K562 (cell line): ENCODE measurements at regions not wholly inside any gene's neighbourhood (a gene's known extent, or its start where the extent isn't known, plus 50 kb on each side); places are given as distances from the start of the nearest gene placed in this dataset.

Source experiments
- ATAC-seq: fragments of 200-7000 bp; cut with Tn5 transposase; 3 replicates; pipeline ENCODE4 v1.9.1; 2020; ENCODE audit warnings: moderate library complexity
- BruUV-seq: library from RNA; stranded (reverse); fragments of 400-500 nt; replicated peaks from 2 replicates; lab custom pipeline; 2021; lab: Mats Ljungman, UMichigan
- CTCF ChIA-PET: fragments of 300-600 bp; formaldehyde crosslinking; extraction: SDS; loops from one replicate; lab custom pipeline; 2021; ENCODE audit warnings: low intra/inter-chr PET ratio; lab: Yijun Ruan, JAX
- POLR2A ChIA-PET: fragments of 300-600, 350-650 bp; sonication (Branson Sonifier 250); formaldehyde crosslinking; extraction: SDS; loops from one replicate; lab custom pipeline; 2021; ENCODE audit warnings: antibody characterized with exemption, inconsistent platforms; lab: Yijun Ruan, JAX
- DNase-seq, 4 experiments: peaks; one replicate each; pipeline versions ENCODE4 v3.0.0 to v3.0.0-alpha.2; 2011 to 2018; ENCODE audit warnings: low spot score in 3 of 4, mixed read lengths in 3 of 4; ENCODE audit errors: extremely low read depth in 1 of 4
- FAIRE-seq: peaks from 2 replicates; lab custom pipeline; 2011; peaks lifted over from hg19 to GRCh38; lab: Jason Lieb, UNC
- H2AFZ ChIP-seq: 2 replicates; pipeline ENCODE4 v1.6.0; 2011; ENCODE audit warnings: low read depth, low read length, control low read depth, inconsistent platforms
- H3K27ac ChIP-seq: fragments of 200-600 bp; 3 replicates; pipeline ENCODE4 v1.8.0; 2011; ENCODE audit warnings: low read depth, mild to moderate bottlenecking, control low read depth, inconsistent platforms, low read length, moderate library complexity, mixed read lengths; ENCODE audit errors: extremely low read depth
- H3K27me3 ChIP-seq, 2 experiments: fragments of 300-600 bp in 1 of 2; 2 replicates in 1 of 2; 3 replicates in 1 of 2; pipeline versions ENCODE4 v1.6.0 to v1.8.0; 2011; ENCODE audit warnings: inconsistent platforms in 2 of 2, low read length in 2 of 2, mild to moderate bottlenecking in 1 of 2, mixed read lengths in 1 of 2, moderate library complexity in 1 of 2; ENCODE audit not compliant: control insufficient read depth in 2 of 2, insufficient read depth in 2 of 2
- H3K36me3 ChIP-seq: fragments of 300-600 bp; 3 replicates; pipeline ENCODE4 v1.8.0; 2011; ENCODE audit warnings: mild to moderate bottlenecking, low read length, inconsistent platforms; ENCODE audit not compliant: control insufficient read depth, insufficient read depth
- H3K4me1 ChIP-seq, 2 experiments: fragments of 200-600 bp in 1 of 2; replicated peaks in 1 of 2; 2 replicates in 1 of 2; 3 replicates in 1 of 2; pipeline versions ENCODE4 v1.5.1 to v1.8.0; 2011; ENCODE audit warnings: inconsistent platforms in 2 of 2, low read length in 2 of 2, mild to moderate bottlenecking in 1 of 2, mixed read lengths in 1 of 2, moderate library complexity in 1 of 2; ENCODE audit not compliant: control insufficient read depth in 2 of 2, insufficient read depth in 2 of 2
- H3K4me2 ChIP-seq: 2 replicates; pipeline ENCODE4 v1.6.1; 2011; ENCODE audit warnings: low read length, control low read depth, inconsistent platforms, mixed read lengths; ENCODE audit not compliant: insufficient read depth
- H3K4me3 ChIP-seq: fragments of 200-600 bp; sonication (generic), shearing (Covaris generic); 2 replicates; pipeline ENCODE4 v1.5.1; 2016; ENCODE audit warnings: control low read depth, inconsistent platforms
- H3K79me2 ChIP-seq: fragments of 200-600 bp; 3 replicates; pipeline ENCODE4 v1.8.0; 2011; ENCODE audit warnings: low read length, inconsistent platforms; ENCODE audit not compliant: control insufficient read depth, insufficient read depth
- H3K9ac ChIP-seq, 2 experiments: 2 replicates each; pipeline versions ENCODE4 v1.6.0 to v1.6.1; 2011; ENCODE audit warnings: low read depth in 2 of 2, low read length in 2 of 2, control low read depth in 1 of 2, inconsistent platforms in 1 of 2, mild to moderate bottlenecking in 1 of 2, mixed read lengths in 1 of 2; ENCODE audit not compliant: insufficient read depth in 1 of 2
- H3K9me1 ChIP-seq: one replicate; pipeline ENCODE4 v1.6.0; 2011; ENCODE audit warnings: inconsistent platforms, mild to moderate bottlenecking, low read length, moderate library complexity; ENCODE audit not compliant: control insufficient read depth, insufficient read depth
- H3K9me3 ChIP-seq: replicated peaks from 2 replicates; pipeline ENCODE4 v1.5.1; 2011; ENCODE audit warnings: low read depth, low read length, inconsistent platforms; ENCODE audit not compliant: control insufficient read depth, insufficient read depth
- H4K20me1 ChIP-seq: replicated peaks from 2 replicates; pipeline ENCODE4 v1.6.1; 2011; ENCODE audit warnings: low read length, inconsistent platforms, mixed read lengths; ENCODE audit not compliant: control insufficient read depth, insufficient read depth
- CBX1 ChIP-seq: sonication (generic); IDR thresholded peaks from 2 replicates; pipeline ENCODE4 v1.6.1; 2016; ENCODE audit warnings: antibody characterized with exemption, low read depth, mild to moderate bottlenecking
- CBX3 ChIP-seq, 2 experiments: IDR thresholded peaks; 1 replicate in 1 of 2; 2 replicates in 1 of 2; pipeline ENCODE4 v1.6.1; 2012; ENCODE audit warnings: inconsistent platforms in 2 of 2, low read length in 2 of 2, borderline replicate concordance in 1 of 2, control low read depth in 1 of 2
- CHD7 ChIP-seq: fragments of 200-600 bp; sonication (generic); IDR thresholded peaks from one replicate; pipeline ENCODE4 v1.6.1; 2012; ENCODE audit warnings: mild to moderate bottlenecking, low read depth, low read length, inconsistent platforms
- EP400 ChIP-seq: fragments of 450-650 bp; IDR thresholded peaks from 2 replicates; pipeline ENCODE4 v1.6.1; 2017; ENCODE audit warnings: antibody characterized with exemption, mild to moderate bottlenecking, moderate library complexity
- HMG20B ChIP-seq: fragments of 250-450 bp; sonication (Bioruptor Pico); IDR thresholded peaks from 2 replicates; pipeline ENCODE4 v1.5.0; 2021; ENCODE audit warnings: mild to moderate bottlenecking
- KHSRP ChIP-seq: fragments of 450-650 bp; IDR thresholded peaks from 2 replicates; pipeline ENCODE4 v1.6.1; 2017
- NCOA6 ChIP-seq: fragments of 450-650 bp; IDR thresholded peaks from 2 replicates; pipeline ENCODE4 v1.6.1; 2017; ENCODE audit warnings: mild to moderate bottlenecking
- PCBP1 ChIP-seq: fragments of 200-400 bp; formaldehyde crosslinking; IDR thresholded peaks from 2 replicates; pipeline ENCODE4 v1.6.1; 2018; ENCODE audit warnings: mild to moderate bottlenecking, low read depth, low read length; ENCODE audit not compliant: poor library complexity, severe bottlenecking
- PHTF2 ChIP-seq: fragments of 250-450 bp; sonication (Bioruptor Pico); IDR thresholded peaks from 2 replicates; pipeline ENCODE4 v1.5.0; 2021; ENCODE audit warnings: mild to moderate bottlenecking
- PURB ChIP-seq: sonication (generic); formaldehyde crosslinking; IDR thresholded peaks from 2 replicates; pipeline ENCODE4 v1.9.0; 2021; ENCODE audit warnings: low read depth, mild to moderate bottlenecking, missing genetic modification reagents
- SETDB1 ChIP-seq: IDR thresholded peaks from one replicate; pipeline ENCODE4 v1.6.1; 2012; ENCODE audit warnings: low read length, control low read depth, inconsistent platforms
- SNIP1 ChIP-seq: fragments of 450-650 bp; IDR thresholded peaks from 2 replicates; pipeline ENCODE4 v1.7.1; 2017; ENCODE audit warnings: low read depth, mild to moderate bottlenecking
- WGBS: fragments of 100-300 bp; shearing (Covaris generic); methylation state at CpG from one replicate; pipeline ENCODE4 v1.1.6; 2016; ENCODE audit warnings: low coverage, mixed read lengths; ENCODE audit not compliant: insufficient coverage; ENCODE audit errors: missing lambda C conversion rate; 5-methylcytosine and 5-hydroxymethylcytosine counted together
- in situ Hi-C: fragments of 300-500 bp; cut with MboI; formaldehyde crosslinking; loops from 4 replicates; pipeline ENCODE4 v1.15.0; 2018; ENCODE audit warnings: inconsistent platforms, mixed read lengths
- intact Hi-C: fragments of 100-400 bp; cut with micrococcal nuclease; formaldehyde crosslinking; loops from 2 replicates; pipeline ENCODE4 v1.14.2; 2022
- TF ChIP-seq, protein P1 (sequence below): fragments of 200-800 bp; sonication (Bioruptor generic); IDR thresholded peaks from 2 replicates; pipeline ENCODE4 v1.6.1; 2017; ENCODE audit warnings: missing genetic modification characterization, missing compliant biosample characterization

DNA sequence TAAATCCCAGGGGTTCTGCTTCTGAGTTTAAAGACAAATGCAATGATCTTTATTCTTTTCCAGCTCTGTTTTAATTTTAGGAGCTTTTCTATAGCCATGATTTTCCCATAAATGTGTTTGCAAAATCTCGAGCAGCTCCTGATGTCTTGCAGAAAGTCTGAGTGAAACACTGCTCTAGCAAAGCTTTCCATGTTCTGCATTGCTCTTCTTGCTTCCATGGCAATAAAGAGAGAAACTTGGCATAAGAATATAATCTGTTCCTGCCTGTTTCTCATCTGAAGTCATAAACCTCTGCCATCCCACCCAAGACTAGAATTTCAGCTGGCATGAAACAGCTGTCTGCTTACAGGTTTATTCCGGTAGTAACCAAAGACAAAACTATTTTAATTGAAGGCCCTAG is 254.5 kb downstream of the SPRY1 start:
- POLR2A ChIA-PET, result no interaction called here
- CTCF ChIA-PET, result no interaction called here
- TF ChIP-seq EP400, result no peak
- TF ChIP-seq CBX1, result no peak
- no peak for TF ChIP-seq NCOA6
- no peak for TF ChIP-seq PURB (CRISPR knock-in tag)
- no peak for TF ChIP-seq PCBP1
- no peak for TF ChIP-seq SETDB1
- TF ChIP-seq CHD7, result no peak
- TF ChIP-seq SNIP1, result no peak
- no peak for TF ChIP-seq HMG20B (CRISPR knock-in tag)
- TF ChIP-seq, protein P1, sequence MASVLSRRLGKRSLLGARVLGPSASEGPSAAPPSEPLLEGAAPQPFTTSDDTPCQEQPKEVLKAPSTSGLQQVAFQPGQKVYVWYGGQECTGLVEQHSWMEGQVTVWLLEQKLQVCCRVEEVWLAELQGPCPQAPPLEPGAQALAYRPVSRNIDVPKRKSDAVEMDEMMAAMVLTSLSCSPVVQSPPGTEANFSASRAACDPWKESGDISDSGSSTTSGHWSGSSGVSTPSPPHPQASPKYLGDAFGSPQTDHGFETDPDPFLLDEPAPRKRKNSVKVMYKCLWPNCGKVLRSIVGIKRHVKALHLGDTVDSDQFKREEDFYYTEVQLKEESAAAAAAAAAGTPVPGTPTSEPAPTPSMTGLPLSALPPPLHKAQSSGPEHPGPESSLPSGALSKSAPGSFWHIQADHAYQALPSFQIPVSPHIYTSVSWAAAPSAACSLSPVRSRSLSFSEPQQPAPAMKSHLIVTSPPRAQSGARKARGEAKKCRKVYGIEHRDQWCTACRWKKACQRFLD (CRISPR knock-in tag), result no peak
- no peak for TF ChIP-seq CBX3 (IDR thresholded peaks at IDR 0.05; ENCODE audit: borderline replicate concordance in 1 of 2, low read length in 2 of 2)
- TF ChIP-seq KHSRP, result no peak
- no peak for TF ChIP-seq PHTF2 (CRISPR knock-in tag)

More for the DNA sequence above, 254.5 kb downstream of the SPRY1 start:
- no peaks in the 10 kb centered on the region for H3K9me3 ChIP-seq
- no peak overlapping the region for H2AFZ ChIP-seq
- no TSS peak for BruUV-seq
- H4K20me1 ChIP-seq, result no peaks in the 10 kb centered on the region
- H3K9ac ChIP-seq, result no peak overlapping the region
- H3K27ac ChIP-seq, result no peak overlapping the region
- no peaks in the 10 kb centered on the region for H3K36me3 ChIP-seq
- in situ Hi-C loops, result no loop called here
- no peak for ATAC-seq
- WGBS, result 11% methylated on average over 2 of the region's 2 CpGs
- no peak for DNase-seq
- no peak for FAIRE-seq
- H3K4me2 ChIP-seq, result no peak overlapping the region
- H3K4me1 ChIP-seq, result no peaks in the 10 kb centered on the region
- H3K9me1 ChIP-seq, result no peaks in the 10 kb centered on the region
- H3K79me2 ChIP-seq, result no peaks in the 10 kb centered on the region
- H3K4me3 ChIP-seq, result no peak overlapping the region
- H3K27me3 ChIP-seq, result no peaks in the 10 kb centered on the region
- intact Hi-C loops, result no loop called here
